ENCODE measurements at regions not wholly inside any gene's neighbourhood (a gene's known extent, or its start where the extent isn't known, plus 50 kb on each side); places are given as distances from the start of the nearest gene placed in this dataset.

DNA sequence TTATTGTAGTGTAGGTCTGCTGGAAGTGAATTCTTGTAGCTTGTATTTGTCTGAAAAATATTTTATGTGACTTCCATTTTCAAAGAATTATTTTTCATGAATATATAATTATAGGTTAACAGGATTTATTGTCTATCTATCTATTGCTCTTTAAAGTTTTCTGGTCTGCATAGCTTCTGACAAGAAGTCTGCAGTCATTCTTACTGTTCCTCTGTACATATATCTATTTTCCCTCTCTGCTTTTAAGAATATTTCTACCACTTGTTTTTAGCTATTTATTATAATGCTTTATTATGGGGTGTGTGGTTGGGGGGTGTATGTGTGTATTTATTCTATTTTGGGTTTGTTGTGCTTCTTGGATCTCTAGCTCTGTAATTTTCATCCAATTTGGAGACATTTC, 77.4 kb downstream of the ETS2 start:
- H2AK5ac ChIP-seq (ENCODE audit: low read depth, low read length): no peak overlapping the region
- peaks cover 12% of the 10 kb centered on the region for H3K9me3 ChIP-seq (ENCODE audit: control insufficient read depth, insufficient read depth, low read length)
- no peak overlapping the region for H4K5ac ChIP-seq (ENCODE audit: low read depth, low read length)
- no peak overlapping the region for H3K14ac ChIP-seq (replicated peaks; ENCODE audit: low read depth, low read length)
- H3K9ac ChIP-seq (ENCODE audit: low read depth, low read length): no peak overlapping the region
- H3K27me3 ChIP-seq (ENCODE audit: control insufficient read depth, insufficient read depth, low read length): no peaks in the 10 kb centered on the region; the same call in 1 of the 2 replicates
- H3K27ac ChIP-seq (ENCODE audit: insufficient read depth, low read length): no peak overlapping the region
- no TSS peak for BruUV-seq (replicated peaks)
- no peak overlapping the region for H2BK20ac ChIP-seq (ENCODE audit: low read depth, low read length)
- no peak overlapping the region for H3K4me2 ChIP-seq (ENCODE audit: low read depth, low read length)
- dilution Hi-C loops (cut with HindIII; ENCODE audit: low sequenced_read_pairs, unreplicated experiment) (no loop called here), intact Hi-C loops (cut with micrococcal nuclease) (no loop called here), in situ Hi-C loops (cut with MboI; ENCODE audit: low sequenced_read_pairs) (no loop called here)
- POLR2A ChIA-PET (ENCODE audit: unreplicated experiment): no interaction called here
- H3K9me1 ChIP-seq (ENCODE audit: insufficient read depth, low read length): no peaks in the 10 kb centered on the region
- no peaks in the 10 kb centered on the region for H4K20me1 ChIP-seq (ENCODE audit: insufficient read depth, low read length)
- no peak overlapping the region for H3K4ac ChIP-seq (ENCODE audit: low read depth, low read length)
- no peak overlapping the region for H2BK5ac ChIP-seq (ENCODE audit: low read depth, low read length, poor library complexity, severe bottlenecking)
- no peak overlapping the region for H2BK120ac ChIP-seq (ENCODE audit: low read depth, low read length)
- DNase-seq: no peak
- H2BK15ac ChIP-seq (ENCODE audit: low read depth, low read length): no peak overlapping the region
- H3K18ac ChIP-seq (ENCODE audit: low read depth, low read length): no peak overlapping the region
- no peaks in the 10 kb centered on the region for H3K79me1 ChIP-seq (ENCODE audit: low read depth in 1 of 2, low read length in 2 of 2)
- H3K36me3 ChIP-seq (ENCODE audit: control insufficient read depth, insufficient read depth, low read length): no peaks in the 10 kb centered on the region
- TF ChIP-seq BHLHE40 (IDR thresholded peaks at IDR 0.05; ENCODE audit: low read depth, low read length) (no peak), SMC3 (IDR thresholded peaks at IDR 0.05; ENCODE audit: low read depth, low read length) (no peak), CEBPB (IDR thresholded peaks at IDR 0.05; ENCODE audit: low read depth, low read length) (no peak), POLR2A (IDR thresholded peaks at IDR 0.05; ENCODE audit: low read depth, low read length) (no peak), CHD1 (IDR thresholded peaks at IDR 0.05; ENCODE audit: low read depth, low read length) (no peak), USF2 (IDR thresholded peaks at IDR 0.05; ENCODE audit: low read depth, low read length) (no peak), RCOR1 (IDR thresholded peaks at IDR 0.05; ENCODE audit: insufficient replicate concordance, low read length) (no peak), RAD21 (IDR thresholded peaks at IDR 0.05; ENCODE audit: low read length) (no peak), MAFK (IDR thresholded peaks at IDR 0.05; ENCODE audit: low read depth, low read length) (no peak), MXI1 (IDR thresholded peaks at IDR 0.05; ENCODE audit: borderline replicate concordance, low read depth, low read length) (no peak), RFX5 (IDR thresholded peaks at IDR 0.05; ENCODE audit: low read depth, low read length) (no peak), FOS (IDR thresholded peaks at IDR 0.05; ENCODE audit: low read depth, low read length) (no peak), NFE2L2 (IDR thresholded peaks at IDR 0.05; ENCODE audit: low read depth, low read length) (no peak)
- TF ChIP-seq, protein P1, sequence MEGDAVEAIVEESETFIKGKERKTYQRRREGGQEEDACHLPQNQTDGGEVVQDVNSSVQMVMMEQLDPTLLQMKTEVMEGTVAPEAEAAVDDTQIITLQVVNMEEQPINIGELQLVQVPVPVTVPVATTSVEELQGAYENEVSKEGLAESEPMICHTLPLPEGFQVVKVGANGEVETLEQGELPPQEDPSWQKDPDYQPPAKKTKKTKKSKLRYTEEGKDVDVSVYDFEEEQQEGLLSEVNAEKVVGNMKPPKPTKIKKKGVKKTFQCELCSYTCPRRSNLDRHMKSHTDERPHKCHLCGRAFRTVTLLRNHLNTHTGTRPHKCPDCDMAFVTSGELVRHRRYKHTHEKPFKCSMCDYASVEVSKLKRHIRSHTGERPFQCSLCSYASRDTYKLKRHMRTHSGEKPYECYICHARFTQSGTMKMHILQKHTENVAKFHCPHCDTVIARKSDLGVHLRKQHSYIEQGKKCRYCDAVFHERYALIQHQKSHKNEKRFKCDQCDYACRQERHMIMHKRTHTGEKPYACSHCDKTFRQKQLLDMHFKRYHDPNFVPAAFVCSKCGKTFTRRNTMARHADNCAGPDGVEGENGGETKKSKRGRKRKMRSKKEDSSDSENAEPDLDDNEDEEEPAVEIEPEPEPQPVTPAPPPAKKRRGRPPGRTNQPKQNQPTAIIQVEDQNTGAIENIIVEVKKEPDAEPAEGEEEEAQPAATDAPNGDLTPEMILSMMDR (conservative IDR thresholded peaks at IDR 0.05; ENCODE audit: low read depth, low read length): no peak
- 0 out of 2 replicates have a peak, but pooled peaks cover 1% of the 10 kb centered on the region for H3K4me1 ChIP-seq (ENCODE audit: control insufficient read depth, insufficient read depth, low read length)
- ATAC-seq (ENCODE audit: low read depth): no peak
- H4K8ac ChIP-seq (ENCODE audit: low read depth in 2 of 2, low read length in 2 of 2): no peak overlapping the region
- H3K23ac ChIP-seq (ENCODE audit: low read depth, low read length): no peak overlapping the region
- H4K91ac ChIP-seq (ENCODE audit: insufficient read depth, low read depth, low read length): no peak overlapping the region
- no peak overlapping the region for H2AK9ac ChIP-seq (replicated peaks; ENCODE audit: low read depth, low read length, poor library complexity)
- H3K56ac ChIP-seq (ENCODE audit: extremely low read depth, insufficient read depth, low read length): no peak overlapping the region
- CTCF ChIA-PET: no interaction called here
- no peak overlapping the region for H2AFZ ChIP-seq (replicated peaks; ENCODE audit: low read length, poor library complexity)
- H3K4me3 ChIP-seq (ENCODE audit: insufficient read depth, low read depth, low read length): no peak overlapping the region
